ENCODE measurements at regions not wholly inside any gene's neighbourhood (a gene's known extent, or its start where the extent isn't known, plus 50 kb on each side); places are given as distances from the start of the nearest gene placed in this dataset.

GRCh38 chr12:77555074-77555473 is 275.6 kb upstream of the NAV3 start:
- TF ChIP-seq YY1 (IDR thresholded peaks at IDR 0.05; ENCODE audit: insufficient read depth, insufficient read length), result no peak
- no peak for TF ChIP-seq ZNF274 (IDR thresholded peaks at IDR 0.05; ENCODE audit: low read depth, low read length)
- no peak for TF ChIP-seq SUZ12 (IDR thresholded peaks at IDR 0.05; ENCODE audit: extremely low read depth, insufficient read depth, insufficient read length)

Measured in NT2/D1 (cell line).